ENCODE measurements at regions not wholly inside any gene's neighbourhood (a gene's known extent, or its start where the extent isn't known, plus 50 kb on each side); places are given as distances from the start of the nearest gene placed in this dataset.

DNA sequence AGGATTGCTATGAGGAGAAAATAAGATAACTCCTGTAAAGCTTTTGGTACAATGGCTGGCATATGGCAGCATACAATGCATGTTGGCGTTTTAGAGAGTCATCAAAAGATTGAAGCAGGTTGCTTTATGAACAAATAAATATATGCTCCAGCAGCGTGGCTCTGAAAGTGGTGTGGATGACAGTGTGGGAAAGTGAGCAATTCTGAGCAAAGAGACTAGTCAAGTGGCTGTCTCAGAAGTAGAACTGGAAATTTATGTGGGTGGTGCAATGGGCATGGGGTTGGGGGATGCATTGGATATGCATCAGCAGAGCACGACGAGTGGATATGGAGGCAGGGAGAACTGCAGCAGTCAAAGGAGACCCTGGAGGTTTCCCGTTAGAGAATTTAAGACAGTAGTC, 66.2 kb upstream of the PHACTR2 start:
- H3K27me3 ChIP-seq (ENCODE audit: insufficient read depth, poor library complexity, severe bottlenecking), result no peaks in the 10 kb centered on the region
- DNase-seq (ENCODE audit: low read depth in 1 of 2, low spot score in 1 of 2), result no peak
- TF ChIP-seq, protein P1, sequence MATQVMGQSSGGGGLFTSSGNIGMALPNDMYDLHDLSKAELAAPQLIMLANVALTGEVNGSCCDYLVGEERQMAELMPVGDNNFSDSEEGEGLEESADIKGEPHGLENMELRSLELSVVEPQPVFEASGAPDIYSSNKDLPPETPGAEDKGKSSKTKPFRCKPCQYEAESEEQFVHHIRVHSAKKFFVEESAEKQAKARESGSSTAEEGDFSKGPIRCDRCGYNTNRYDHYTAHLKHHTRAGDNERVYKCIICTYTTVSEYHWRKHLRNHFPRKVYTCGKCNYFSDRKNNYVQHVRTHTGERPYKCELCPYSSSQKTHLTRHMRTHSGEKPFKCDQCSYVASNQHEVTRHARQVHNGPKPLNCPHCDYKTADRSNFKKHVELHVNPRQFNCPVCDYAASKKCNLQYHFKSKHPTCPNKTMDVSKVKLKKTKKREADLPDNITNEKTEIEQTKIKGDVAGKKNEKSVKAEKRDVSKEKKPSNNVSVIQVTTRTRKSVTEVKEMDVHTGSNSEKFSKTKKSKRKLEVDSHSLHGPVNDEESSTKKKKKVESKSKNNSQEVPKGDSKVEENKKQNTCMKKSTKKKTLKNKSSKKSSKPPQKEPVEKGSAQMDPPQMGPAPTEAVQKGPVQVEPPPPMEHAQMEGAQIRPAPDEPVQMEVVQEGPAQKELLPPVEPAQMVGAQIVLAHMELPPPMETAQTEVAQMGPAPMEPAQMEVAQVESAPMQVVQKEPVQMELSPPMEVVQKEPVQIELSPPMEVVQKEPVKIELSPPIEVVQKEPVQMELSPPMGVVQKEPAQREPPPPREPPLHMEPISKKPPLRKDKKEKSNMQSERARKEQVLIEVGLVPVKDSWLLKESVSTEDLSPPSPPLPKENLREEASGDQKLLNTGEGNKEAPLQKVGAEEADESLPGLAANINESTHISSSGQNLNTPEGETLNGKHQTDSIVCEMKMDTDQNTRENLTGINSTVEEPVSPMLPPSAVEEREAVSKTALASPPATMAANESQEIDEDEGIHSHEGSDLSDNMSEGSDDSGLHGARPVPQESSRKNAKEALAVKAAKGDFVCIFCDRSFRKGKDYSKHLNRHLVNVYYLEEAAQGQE (IDR thresholded peaks at IDR 0.05; ENCODE audit: insufficient replicate concordance, low read depth), result no peak
- TF ChIP-seq POLR2AphosphoS5 (IDR thresholded peaks at IDR 0.05; ENCODE audit: low read depth) (no peak), SPI1 (IDR thresholded peaks at IDR 0.05; ENCODE audit: borderline replicate concordance, low read depth) (no peak), GABPA (IDR thresholded peaks at IDR 0.05; ENCODE audit: low read depth) (no peak)
- TF ChIP-seq, protein P2, sequence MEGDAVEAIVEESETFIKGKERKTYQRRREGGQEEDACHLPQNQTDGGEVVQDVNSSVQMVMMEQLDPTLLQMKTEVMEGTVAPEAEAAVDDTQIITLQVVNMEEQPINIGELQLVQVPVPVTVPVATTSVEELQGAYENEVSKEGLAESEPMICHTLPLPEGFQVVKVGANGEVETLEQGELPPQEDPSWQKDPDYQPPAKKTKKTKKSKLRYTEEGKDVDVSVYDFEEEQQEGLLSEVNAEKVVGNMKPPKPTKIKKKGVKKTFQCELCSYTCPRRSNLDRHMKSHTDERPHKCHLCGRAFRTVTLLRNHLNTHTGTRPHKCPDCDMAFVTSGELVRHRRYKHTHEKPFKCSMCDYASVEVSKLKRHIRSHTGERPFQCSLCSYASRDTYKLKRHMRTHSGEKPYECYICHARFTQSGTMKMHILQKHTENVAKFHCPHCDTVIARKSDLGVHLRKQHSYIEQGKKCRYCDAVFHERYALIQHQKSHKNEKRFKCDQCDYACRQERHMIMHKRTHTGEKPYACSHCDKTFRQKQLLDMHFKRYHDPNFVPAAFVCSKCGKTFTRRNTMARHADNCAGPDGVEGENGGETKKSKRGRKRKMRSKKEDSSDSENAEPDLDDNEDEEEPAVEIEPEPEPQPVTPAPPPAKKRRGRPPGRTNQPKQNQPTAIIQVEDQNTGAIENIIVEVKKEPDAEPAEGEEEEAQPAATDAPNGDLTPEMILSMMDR (IDR thresholded peaks at IDR 0.05; ENCODE audit: insufficient read depth, low read length), result no peak
- H3K4me3 ChIP-seq (replicated peaks; ENCODE audit: insufficient read depth, low read length), result no peak overlapping the region
- no peak overlapping the region for H3K27ac ChIP-seq (replicated peaks)

DNA sequence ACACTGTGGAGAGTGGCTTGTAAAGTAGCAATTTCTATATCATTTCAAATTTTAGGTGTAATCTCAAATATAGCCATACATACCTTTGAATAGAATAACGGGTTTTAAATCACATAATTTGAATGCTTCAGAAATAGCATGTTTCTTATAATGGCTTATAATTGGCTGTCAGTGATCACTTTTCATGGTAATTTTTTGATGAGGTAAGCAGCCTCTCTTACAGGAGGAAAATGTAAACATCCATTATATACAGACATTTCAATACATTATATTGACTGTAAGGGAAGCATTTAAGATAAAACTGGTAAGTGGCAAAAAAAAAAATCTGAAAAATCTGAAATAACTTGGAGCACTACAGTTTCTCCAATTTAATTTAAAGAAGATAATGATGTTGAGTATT, 67.8 kb upstream of the PHACTR2 start:
- TF ChIP-seq GABPA (IDR thresholded peaks at IDR 0.05; ENCODE audit: low read depth) (no peak), SPI1 (IDR thresholded peaks at IDR 0.05; ENCODE audit: borderline replicate concordance, low read depth) (no peak), POLR2AphosphoS5 (IDR thresholded peaks at IDR 0.05; ENCODE audit: low read depth) (no peak)
- TF ChIP-seq, protein P2 (IDR thresholded peaks at IDR 0.05; ENCODE audit: insufficient read depth, low read length), result no peak
- TF ChIP-seq, protein P1 (IDR thresholded peaks at IDR 0.05; ENCODE audit: insufficient replicate concordance, low read depth), result no peak
- Histone ChIP-seq H3K27me3 (ENCODE audit: insufficient read depth, poor library complexity, severe bottlenecking) (no peaks in the 10 kb centered on the region), H3K4me3 (replicated peaks; ENCODE audit: insufficient read depth, low read length) (no peak overlapping the region), H3K27ac (replicated peaks) (no peak overlapping the region)
- no peak for DNase-seq (ENCODE audit: low read depth in 1 of 2, low spot score in 1 of 2)

DNA sequence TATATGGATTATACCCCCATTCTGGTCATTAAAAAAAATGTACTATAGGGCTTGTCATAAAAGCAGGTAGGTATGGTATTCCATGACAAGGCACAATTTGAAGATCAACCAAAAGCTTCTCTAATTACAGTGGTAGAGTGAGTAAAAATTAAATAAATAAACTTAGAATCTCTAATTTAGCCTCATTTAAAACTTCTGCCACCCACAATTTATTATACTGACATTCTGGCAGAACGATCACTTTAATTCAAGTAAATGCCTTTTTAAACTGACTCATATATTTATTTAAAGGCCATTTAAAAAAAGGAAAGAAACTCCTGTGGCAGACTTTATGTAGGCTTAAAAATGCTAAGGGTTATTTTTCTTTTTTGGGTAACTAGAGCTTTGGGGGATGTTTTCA, 68.3 kb upstream of the PHACTR2 start:
- TF ChIP-seq, protein P1 (IDR thresholded peaks at IDR 0.05; ENCODE audit: insufficient replicate concordance, low read depth), result no peak
- TF ChIP-seq GABPA (IDR thresholded peaks at IDR 0.05; ENCODE audit: low read depth) (no peak), POLR2AphosphoS5 (IDR thresholded peaks at IDR 0.05; ENCODE audit: low read depth) (no peak), SPI1 (IDR thresholded peaks at IDR 0.05; ENCODE audit: borderline replicate concordance, low read depth) (no peak)
- TF ChIP-seq, protein P2 (IDR thresholded peaks at IDR 0.05; ENCODE audit: insufficient read depth, low read length), result no peak
- H3K27me3 ChIP-seq (ENCODE audit: insufficient read depth, poor library complexity, severe bottlenecking), result no peaks in the 10 kb centered on the region
- no peak overlapping the region for H3K4me3 ChIP-seq (replicated peaks; ENCODE audit: insufficient read depth, low read length)
- no peak overlapping the region for H3K27ac ChIP-seq (replicated peaks)
- no peak for DNase-seq (ENCODE audit: low read depth in 1 of 2, low spot score in 1 of 2)
